ENCODE measurements at regions not wholly inside any gene's neighbourhood (a gene's known extent, or its start where the extent isn't known, plus 50 kb on each side); places are given as distances from the start of the nearest gene placed in this dataset.

DNA sequence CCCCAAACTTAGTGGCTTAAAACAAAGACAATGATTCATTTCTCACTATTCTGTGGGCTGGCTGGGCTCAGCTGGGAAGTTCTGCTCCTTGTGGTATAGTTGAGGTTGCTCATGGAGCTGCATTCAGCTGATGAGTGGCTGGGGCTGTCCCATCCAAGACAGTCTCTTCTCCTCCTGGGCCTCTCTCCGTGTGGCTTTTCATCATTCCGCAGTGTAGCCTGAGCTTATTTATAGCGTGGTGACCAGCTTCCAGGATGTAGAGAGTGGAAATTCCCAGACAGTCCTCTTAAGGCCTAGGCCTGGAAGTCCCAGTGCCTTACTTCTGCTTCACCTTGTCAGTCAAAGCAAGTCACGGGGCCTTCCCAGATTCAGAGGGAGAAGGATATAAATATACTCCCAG is 136.7 kb upstream of the DAZL start:
- Histone ChIP-seq H3K79me2 (ENCODE audit: control insufficient read depth, insufficient read depth, low read length) (no peaks in the 10 kb centered on the region), H3K4me1 (ENCODE audit: control insufficient read depth, extremely low read depth, insufficient read depth, low read length) (no peaks in the 10 kb centered on the region), H3K9me1 (replicated peaks; ENCODE audit: control insufficient read depth, extremely low read depth, insufficient read depth, low read length) (no peaks in the 10 kb centered on the region), H3K9ac (replicated peaks; ENCODE audit: extremely low read depth, insufficient read depth, low read length) (no peak overlapping the region), H3K36me3 (ENCODE audit: control insufficient read depth in 2 of 2, extremely low read depth in 1 of 2, insufficient read depth in 2 of 2, low read length in 2 of 2) (no peaks in the 10 kb centered on the region), H3K4me3 (replicated peaks in 1 of 3; ENCODE audit: insufficient read depth in 1 of 3, low read depth in 1 of 3, low read length in 3 of 3) (no peak overlapping the region), H3K27ac (ENCODE audit: insufficient read depth, low read depth, low read length) (no peak overlapping the region), H4K20me1 (replicated peaks; ENCODE audit: control insufficient read depth, extremely low read depth, insufficient read depth, low read length) (no peaks in the 10 kb centered on the region), H3K27me3 (ENCODE audit: control insufficient read depth in 2 of 2, insufficient read depth in 2 of 2, low read length in 2 of 2) (no peaks in the 10 kb centered on the region), H3K4me2 (ENCODE audit: insufficient read depth, low read length) (no peak overlapping the region), H2AFZ (ENCODE audit: low read depth, low read length) (no peak overlapping the region), H3K9me3 (replicated peaks; ENCODE audit: control insufficient read depth, insufficient read depth, low read length) (no peaks in the 10 kb centered on the region)
- no peak for FAIRE-seq
- dilution Hi-C loops (cut with MboI; ENCODE audit: extremely low pct_ligation_motif_present, low sequenced_read_pairs): no loop called here
- CTCF ChIA-PET: no interaction called here
- no peak for DNase-seq (ENCODE audit: low read depth, low spot score)
- POLR2A ChIA-PET: no interaction called here
- intact Hi-C loops (cut with micrococcal nuclease): no loop called here
- no TSS peak for BruUV-seq (replicated peaks)
- no peak for TF ChIP-seq EZH2 (IDR thresholded peaks at IDR 0.05; ENCODE audit: borderline replicate concordance, low read depth, low read length, severe bottlenecking)
- TF ChIP-seq MAX (IDR thresholded peaks at IDR 0.05; ENCODE audit: insufficient read depth, insufficient read length): no peak
- TF ChIP-seq POLR2AphosphoS5 (IDR thresholded peaks at IDR 0.05; ENCODE audit: insufficient read depth, low read depth, low read length): no peak
- TF ChIP-seq CTCF (IDR thresholded peaks at IDR 0.05; ENCODE audit: extremely low read depth in 1 of 2, insufficient read depth in 1 of 2, low read depth in 1 of 2, low read length in 2 of 2): no peak
- no peak for TF ChIP-seq POLR2A (IDR thresholded peaks at IDR 0.05; ENCODE audit: low read depth, low read length)
- TF ChIP-seq FOS (IDR thresholded peaks at IDR 0.05; ENCODE audit: borderline replicate concordance, insufficient read depth, low read length): no peak

- H2AFZ ChIP-seq (ENCODE audit: low read depth, low read length): no peak overlapping the region
- dilution Hi-C loops (cut with MboI; ENCODE audit: extremely low pct_ligation_motif_present, low sequenced_read_pairs) (no loop called here), intact Hi-C loops (cut with micrococcal nuclease) (no loop called here)
- no peak overlapping the region for H3K9ac ChIP-seq (replicated peaks; ENCODE audit: extremely low read depth, insufficient read depth, low read length)
- no TSS peak for BruUV-seq (replicated peaks)
- H3K4me3 ChIP-seq (replicated peaks in 1 of 3; ENCODE audit: insufficient read depth in 1 of 3, low read depth in 1 of 3, low read length in 3 of 3): no peak overlapping the region
- no peak overlapping the region for H3K4me2 ChIP-seq (ENCODE audit: insufficient read depth, low read length)
- no peaks in the 10 kb centered on the region for H3K27me3 ChIP-seq (ENCODE audit: control insufficient read depth in 2 of 2, insufficient read depth in 2 of 2, low read length in 2 of 2)
- FAIRE-seq (no peak), DNase-seq (ENCODE audit: low read depth, low spot score) (no peak)
- H4K20me1 ChIP-seq (replicated peaks; ENCODE audit: control insufficient read depth, extremely low read depth, insufficient read depth, low read length): no peaks in the 10 kb centered on the region
- no peaks in the 10 kb centered on the region for H3K9me3 ChIP-seq (replicated peaks; ENCODE audit: control insufficient read depth, insufficient read depth, low read length)
- no peaks in the 10 kb centered on the region for H3K9me1 ChIP-seq (replicated peaks; ENCODE audit: control insufficient read depth, extremely low read depth, insufficient read depth, low read length)
- H3K36me3 ChIP-seq (ENCODE audit: control insufficient read depth in 2 of 2, extremely low read depth in 1 of 2, insufficient read depth in 2 of 2, low read length in 2 of 2): no peaks in the 10 kb centered on the region
- POLR2A ChIA-PET: no interaction called here
- CTCF ChIA-PET: no interaction called here
- H3K4me1 ChIP-seq (ENCODE audit: control insufficient read depth, extremely low read depth, insufficient read depth, low read length): no peaks in the 10 kb centered on the region
- H3K27ac ChIP-seq (ENCODE audit: insufficient read depth, low read depth, low read length): no peak overlapping the region
- TF ChIP-seq MYC (IDR thresholded peaks at IDR 0.05; ENCODE audit: low read depth, low read length) (no peak), FOS (IDR thresholded peaks at IDR 0.05; ENCODE audit: borderline replicate concordance, insufficient read depth, low read length) (peak; percentile 35), MAX (IDR thresholded peaks at IDR 0.05; ENCODE audit: insufficient read depth, insufficient read length) (no peak), POLR2A (IDR thresholded peaks at IDR 0.05; ENCODE audit: low read depth, low read length) (no peak)
- no peaks in the 10 kb centered on the region for H3K79me2 ChIP-seq (ENCODE audit: control insufficient read depth, insufficient read depth, low read length)
These were observed 138.1 kb upstream of the DAZL start for GRCh38 chr3:16743276-16743675.

All from endothelial cell of umbilical vein (primary cell).